SK-N-SH (cell line): ENCODE measurements at regions not wholly inside any gene's neighbourhood (a gene's known extent, or its start where the extent isn't known, plus 50 kb on each side); places are given as distances from the start of the nearest gene placed in this dataset.

Experiments
- CTCF ChIA-PET: fragments of 300-600, 350-600 bp; formaldehyde crosslinking; extraction: SDS; loops from one replicate; lab custom pipeline; 2021; lab: Yijun Ruan, JAX
- POLR2A ChIA-PET: fragments of 350-600 bp; sonication (Branson Sonifier 250); formaldehyde crosslinking; extraction: SDS; loops from one replicate; lab custom pipeline; 2020; ENCODE audit warnings: antibody characterized with exemption, inconsistent platforms; lab: Yijun Ruan, JAX
- DNase-seq: peaks from one replicate; pipeline ENCODE4 v3.0.0; 2012
- H2AFZ ChIP-seq: fragments of 200-600 bp; sonication (generic); 2 replicates; pipeline ENCODE4 v1.8.1; 2016; ENCODE audit warnings: antibody characterized with exemption, mild to moderate bottlenecking, low read depth
- H3F3A ChIP-seq: fragments of 200-600 bp; sonication (generic); replicated peaks from 2 replicates; pipeline ENCODE3; 2016; ENCODE audit warnings: antibody characterized with exemption, mild to moderate bottlenecking; ENCODE audit not compliant: insufficient read depth
- H3K27ac ChIP-seq, 2 experiments: fragments of 200-500 bp in 1 of 2; fragments of 200-600 bp in 1 of 2; sonication (Bioruptor generic) in 1 of 2; sonication (generic), shearing (Covaris generic) in 1 of 2; 2 replicates each; pipeline versions ENCODE4 v1.5.1 to v1.6.1; 2014 to 2016; ENCODE audit warnings: low read depth in 2 of 2, inconsistent platforms in 1 of 2, low read length in 1 of 2, mild to moderate bottlenecking in 1 of 2, mixed read lengths in 1 of 2
- H3K27me3 ChIP-seq: fragments of 200-600 bp; sonication (generic), shearing (Covaris generic); 2 replicates; pipeline ENCODE4 v1.6.1; 2016; ENCODE audit warnings: mixed run types; ENCODE audit not compliant: insufficient read depth
- H3K36me3 ChIP-seq, 2 experiments: fragments of 200-500 bp in 1 of 2; fragments of 200-600 bp in 1 of 2; sonication (Bioruptor generic) in 1 of 2; sonication (generic) in 1 of 2; replicated peaks in 1 of 2; 2 replicates each; pipeline versions ENCODE3 to v1.5.1; 2014 to 2016; ENCODE audit warnings: low read length in 1 of 2, mild to moderate bottlenecking in 1 of 2; ENCODE audit not compliant: insufficient read depth in 2 of 2, control insufficient read depth in 1 of 2
- H3K4me1 ChIP-seq, 2 experiments: fragments of 200-500 bp in 1 of 2; fragments of 200-600 bp in 1 of 2; sonication (Bioruptor generic) in 1 of 2; sonication (generic), shearing (Covaris generic) in 1 of 2; 2 replicates each; pipeline versions ENCODE4 v1.5.1 to v1.6.1; 2014 to 2016; ENCODE audit warnings: low read depth in 1 of 2, low read length in 1 of 2, mixed run types in 1 of 2; ENCODE audit not compliant: insufficient read depth in 2 of 2, control insufficient read depth in 1 of 2
- H3K4me2 ChIP-seq: fragments of 200-600 bp; sonication (generic), shearing (Covaris generic); 2 replicates; pipeline ENCODE4 v1.6.1; 2017; ENCODE audit warnings: mixed run types
- H3K4me3 ChIP-seq, 2 experiments: fragments of 200-500 bp in 1 of 2; fragments of 200-600 bp in 1 of 2; sonication (Bioruptor generic) in 1 of 2; sonication (generic), shearing (Covaris generic) in 1 of 2; 2 replicates each; pipeline versions ENCODE4 v1.5.1 to v1.8.1; 2014 to 2016; ENCODE audit warnings: low read depth in 2 of 2, inconsistent platforms in 1 of 2, low read length in 1 of 2, mild to moderate bottlenecking in 1 of 2, mixed read lengths in 1 of 2, moderate library complexity in 1 of 2
- H3K79me2 ChIP-seq: fragments of 200-600 bp; sonication (generic); 2 replicates; pipeline ENCODE4 v1.8.1; 2017; ENCODE audit warnings: mild to moderate bottlenecking; ENCODE audit not compliant: insufficient read depth
- H3K9ac ChIP-seq: fragments of 200-600 bp; sonication (generic); 2 replicates; pipeline ENCODE4 v1.6.1; 2017; ENCODE audit warnings: mixed run types
- H3K9me2 ChIP-seq: fragments of 200-600 bp; sonication (generic); 2 replicates; pipeline ENCODE4 v1.6.1; 2017; ENCODE audit warnings: mixed run types
- H3K9me3 ChIP-seq: fragments of 200-600 bp; sonication (generic); 2 replicates; pipeline ENCODE4 v1.6.1; 2017; ENCODE audit warnings: mixed run types, mild to moderate bottlenecking, moderate library complexity
- H4K20me1 ChIP-seq: fragments of 200-600 bp; sonication (generic); 2 replicates; pipeline ENCODE4 v1.6.1; 2017; ENCODE audit warnings: mild to moderate bottlenecking, mixed run types; ENCODE audit not compliant: insufficient read depth
- CTCF ChIP-seq: fragments of 200-600 bp; sonication (generic); IDR thresholded peaks from 2 replicates; pipeline ENCODE4 v1.6.1; 2017; ENCODE audit warnings: antibody characterized with exemption, mild to moderate bottlenecking, moderate library complexity
- FOSL2 ChIP-seq: IDR thresholded peaks from 2 replicates; pipeline ENCODE4 v1.4.0; 2012; ENCODE audit warnings: low read depth, mild to moderate bottlenecking, moderate library complexity, borderline replicate concordance
- FOXM1 ChIP-seq: IDR thresholded peaks from 2 replicates; pipeline ENCODE4 v1.4.0; 2012; ENCODE audit warnings: low read depth, mild to moderate bottlenecking
- GABPA ChIP-seq: IDR thresholded peaks from 2 replicates; pipeline ENCODE4 v1.4.0; 2012; ENCODE audit warnings: low read depth, mild to moderate bottlenecking
- IRF3 ChIP-seq: fragments of 150-350 bp; IDR thresholded peaks from 2 replicates; pipeline ENCODE4 v1.6.1; 2016; ENCODE audit warnings: mild to moderate bottlenecking, low read depth, low read length
- MEF2A ChIP-seq: IDR thresholded peaks from 2 replicates; pipeline ENCODE4 v1.4.0; 2012; ENCODE audit warnings: low read depth, borderline replicate concordance
- MXI1 ChIP-seq: IDR thresholded peaks from 2 replicates; pipeline ENCODE4 v1.6.1; 2012; ENCODE audit warnings: mild to moderate bottlenecking, low read depth, low read length, improper control_type of control experiment
- NRF1 ChIP-seq: IDR thresholded peaks from 2 replicates; pipeline ENCODE4 v1.6.1; 2012; ENCODE audit warnings: low read depth, mild to moderate bottlenecking, low read length
- PBX3 ChIP-seq: IDR thresholded peaks from 2 replicates; pipeline ENCODE4; 2012
- POLR2AphosphoS5 ChIP-seq: IDR thresholded peaks from 2 replicates; pipeline ENCODE4 v1.6.1; 2012; ENCODE audit warnings: low read depth, low read length
- RAD21 ChIP-seq: IDR thresholded peaks from 2 replicates; pipeline ENCODE4 v1.6.1; 2012; ENCODE audit warnings: mild to moderate bottlenecking, low read length
- RCOR1 ChIP-seq: fragments of 150-350 bp; IDR thresholded peaks from 2 replicates; pipeline ENCODE4 v1.6.1; 2017; ENCODE audit warnings: antibody characterized with exemption, low read length
- REST ChIP-seq: IDR thresholded peaks from 2 replicates; pipeline ENCODE4 v1.6.1; 2012; ENCODE audit warnings: mild to moderate bottlenecking, low read depth, low read length, moderate library complexity
- RFX5 ChIP-seq: IDR thresholded peaks from 2 replicates; pipeline ENCODE4 v1.6.1; 2012; ENCODE audit warnings: mild to moderate bottlenecking, improper control_type of control experiment, low read length
- RXRA ChIP-seq: IDR thresholded peaks from 2 replicates; pipeline ENCODE4 v1.4.0; 2012; ENCODE audit warnings: low read depth, mild to moderate bottlenecking, borderline replicate concordance
- SIN3A ChIP-seq: IDR thresholded peaks from 2 replicates; pipeline ENCODE4 v1.6.1; 2012; ENCODE audit warnings: low read depth, mild to moderate bottlenecking, low read length, moderate library complexity, borderline replicate concordance
- TAF1 ChIP-seq: IDR thresholded peaks from 2 replicates; pipeline ENCODE4 v1.6.1; 2012; ENCODE audit warnings: low read depth, mild to moderate bottlenecking, low read length, moderate library complexity, borderline replicate concordance
- TEAD4 ChIP-seq: IDR thresholded peaks from 2 replicates; pipeline ENCODE4 v1.4.0; 2012; ENCODE audit warnings: mild to moderate bottlenecking, borderline replicate concordance; ENCODE audit not compliant: insufficient read depth
- USF2 ChIP-seq: fragments of 150-350 bp; IDR thresholded peaks from 2 replicates; pipeline ENCODE4 v1.6.1; 2017; ENCODE audit warnings: antibody characterized with exemption, low read length, low read depth, borderline replicate concordance
- ZBTB33 ChIP-seq: IDR thresholded peaks from 2 replicates; pipeline ENCODE4 v1.4.0; 2012; ENCODE audit warnings: low read depth, borderline replicate concordance
- WGBS: methylation state at CpG from one replicate; pipeline ENCODE4 v1.1.6; 2017; ENCODE audit warnings: low lambda C conversion rate; 5-methylcytosine and 5-hydroxymethylcytosine counted together

GRCh38 chr4:84126061-84126787 is 372.9 kb downstream of the NKX6-1 start:
- CTCF ChIA-PET: no interaction called here

GRCh38 chr4:84110040-84110439 is 389.1 kb downstream of the NKX6-1 start:
- no peaks in the 10 kb centered on the region for H4K20me1 ChIP-seq
- WGBS: 5% methylated on average over 1 of the region's 1 CpG
- H3K27me3 ChIP-seq: no peaks in the 10 kb centered on the region
- DNase-seq: no peak
- H3K9ac ChIP-seq: no peak overlapping the region
- no peaks in the 10 kb centered on the region for H3K79me2 ChIP-seq
- H2AFZ ChIP-seq: no peak overlapping the region
- H3K4me2 ChIP-seq: no peak overlapping the region
- ChIA-PET POLR2A (no interaction called here), CTCF (no interaction called here)
- H3K27ac ChIP-seq: no peak overlapping the region
- no peaks in the 10 kb centered on the region for H3F3A ChIP-seq
- no peaks in the 10 kb centered on the region for H3K36me3 ChIP-seq
- no peaks in the 10 kb centered on the region for H3K9me3 ChIP-seq
- no peaks in the 10 kb centered on the region for H3K9me2 ChIP-seq
- no peaks in the 10 kb centered on the region for H3K4me1 ChIP-seq
- no peak overlapping the region for H3K4me3 ChIP-seq
- no peak for TF ChIP-seq USF2
- no peak for TF ChIP-seq ZBTB33
- no peak for TF ChIP-seq MEF2A
- TF ChIP-seq NRF1: no peak
- no peak for TF ChIP-seq REST
- no peak for TF ChIP-seq PBX3
- TF ChIP-seq MXI1: no peak
- TF ChIP-seq CTCF: no peak
- TF ChIP-seq IRF3: no peak
- TF ChIP-seq RFX5: no peak
- TF ChIP-seq FOSL2: no peak
- TF ChIP-seq RCOR1: no peak

More at GRCh38 chr4:84126061-84126787, 372.9 kb downstream of the NKX6-1 start:
- no peak overlapping the region for H3K4me3 ChIP-seq
- POLR2A ChIA-PET: no interaction called here
- TF ChIP-seq RAD21 (no peak), SIN3A (no peak), TEAD4 (no peak), GABPA (no peak), POLR2AphosphoS5 (no peak), RXRA (no peak), TAF1 (no peak), FOXM1 (no peak)
- H3K9ac ChIP-seq: no peak overlapping the region
- DNase-seq: no peak
- H3K9me3 ChIP-seq: no peaks in the 10 kb centered on the region
- H3K36me3 ChIP-seq: no peaks in the 10 kb centered on the region
- H3K27ac ChIP-seq: no peak overlapping the region
- no peak overlapping the region for H3K4me2 ChIP-seq
- H3K9me2 ChIP-seq: 0 out of 2 replicates have a peak, but pooled peaks cover 6% of the 10 kb centered on the region
- H3F3A ChIP-seq: no peaks in the 10 kb centered on the region
- WGBS: 4% methylated on average over 5 of the region's 5 CpGs
- H2AFZ ChIP-seq: no peak overlapping the region
- H3K4me1 ChIP-seq: no peaks in the 10 kb centered on the region
- no peaks in the 10 kb centered on the region for H4K20me1 ChIP-seq
- H3K27me3 ChIP-seq: no peaks in the 10 kb centered on the region
- H3K79me2 ChIP-seq: no peaks in the 10 kb centered on the region
